Stomach (tissue), 8 donors: ENCODE measurements at regions not wholly inside any gene's neighbourhood (a gene's known extent, or its start where the extent isn't known, plus 50 kb on each side); places are given as distances from the start of the nearest gene placed in this dataset.

Experiments
- DNase-seq, 2 donors: peaks; one replicate each; pipeline versions ENCODE4 v3.0.0 to v3.0.0-alpha.2; 2013 to 2019
- H3K27ac ChIP-seq, 5 donors: fragments of 200-600 bp in 4 of 5; sonication (generic) in 4 of 5; one replicate each; pipeline ENCODE4 v1.5.1; 2013 to 2019; ENCODE audit warnings: mild to moderate bottlenecking in 1 of 5, moderate library complexity in 1 of 5
- H3K27me3 ChIP-seq, 3 donors: fragments of 200-600 bp; sonication (generic); one replicate each; pipeline ENCODE4 v1.5.1; 2017 to 2019; ENCODE audit warnings: mixed run types in 1 of 3
- H3K36me3 ChIP-seq, 4 donors: fragments of 200-600 bp; sonication (generic); 1 replicate in 3 of 4; 2 replicates in 1 of 4; pipeline ENCODE4 v1.5.1; 2016 to 2019
- H3K4me1 ChIP-seq, 4 donors: fragments of 200-600 bp; sonication (generic); one replicate each; pipeline ENCODE4 v1.5.1; 2016 to 2019
- H3K4me3 ChIP-seq, 4 donors: fragments of 200-600 bp; sonication (generic) in 3 of 4; one replicate each; pipeline ENCODE4 v1.5.1; 2016 to 2019; ENCODE audit warnings: mild to moderate bottlenecking in 1 of 4
- H3K9me3 ChIP-seq, 4 donors: fragments of 200-600 bp; sonication (generic); one replicate each; pipeline ENCODE4 v1.5.1; 2016 to 2019
- EP300 ChIP-seq: sonication (generic); formaldehyde crosslinking; IDR thresholded peaks from one replicate; pipeline ENCODE4 v1.6.1; 2017; ENCODE audit warnings: antibody characterized with exemption
- POLR2A ChIP-seq, 4 donors: fragments of 450-650 bp; IDR thresholded peaks; one replicate each; pipeline ENCODE4 v1.6.1; 2016; ENCODE audit warnings: antibody characterized with exemption in 4 of 4, control low read depth in 2 of 4, mild to moderate bottlenecking in 1 of 4, moderate library complexity in 1 of 4
- POLR2AphosphoS5 ChIP-seq, 3 donors: sonication (generic); formaldehyde crosslinking; IDR thresholded peaks; one replicate each; pipeline ENCODE4 v1.6.1; 2016; ENCODE audit warnings: antibody characterized with exemption in 3 of 3
- WGBS, 5 donors: extraction: QIAGEN DNeasy Blood & Tissue Kit in 3 of 5; methylation state at CpG; one replicate each; pipeline versions ENCODE4 v1.1.5 to v1.1.7; 2013 to 2018; 5-methylcytosine and 5-hydroxymethylcytosine counted together
- intact Hi-C: fragments of 100-400 bp; cut with DNase I; formaldehyde crosslinking; loops from one replicate; pipeline ENCODE4 v1.15.1; 2023; ENCODE audit warnings: low total_unique reads
- TF ChIP-seq, protein P1 (sequence below), 7 experiments: fragments of 450-650 bp in 4 of 7; fragments of 200-600 bp in 3 of 7; sonication (generic) in 3 of 7; IDR thresholded peaks; one replicate each; pipeline ENCODE4 v1.5.1; 2016 to 2019; ENCODE audit warnings: antibody characterized with exemption in 7 of 7, control low read depth in 2 of 7, mild to moderate bottlenecking in 1 of 7
- donor health status: healthy with polysubstance abuse.
- donor health status: Bipolar disorder and iron deficiency.
- donor health status: healthy.

DNA sequence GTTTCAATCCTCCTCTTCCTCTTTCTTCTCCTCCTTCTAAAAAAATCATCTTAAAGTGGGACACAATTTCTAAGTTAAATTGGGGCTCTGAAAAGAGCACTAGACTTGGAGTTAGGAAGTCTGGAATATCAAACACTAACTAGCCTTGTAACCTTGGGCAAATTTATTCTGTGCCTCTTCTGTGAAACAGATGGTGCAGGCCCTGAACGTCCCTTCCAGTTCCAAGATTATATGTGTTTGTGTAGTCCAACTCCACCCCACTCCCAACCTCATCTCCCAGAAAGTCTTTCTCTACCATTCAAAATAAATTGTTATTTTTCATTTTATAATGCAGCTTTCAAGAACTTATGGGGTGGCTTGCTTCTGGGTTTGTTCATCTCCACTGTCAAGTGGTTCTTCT is 630.0 kb downstream of the LMO4 start:
- WGBS, 5 donors = 34 to 57% (median 41%) methylated on average over 1 of the region's 1 CpG
- no peaks in the 10 kb centered on the region for H3K27me3 ChIP-seq
- DNase-seq = no peak
- TF ChIP-seq POLR2A (IDR thresholded peaks at IDR 0.05) (no peak), EP300 (no peak), POLR2AphosphoS5 (IDR thresholded peaks at IDR 0.05) (no peak)
- TF ChIP-seq, protein P1, sequence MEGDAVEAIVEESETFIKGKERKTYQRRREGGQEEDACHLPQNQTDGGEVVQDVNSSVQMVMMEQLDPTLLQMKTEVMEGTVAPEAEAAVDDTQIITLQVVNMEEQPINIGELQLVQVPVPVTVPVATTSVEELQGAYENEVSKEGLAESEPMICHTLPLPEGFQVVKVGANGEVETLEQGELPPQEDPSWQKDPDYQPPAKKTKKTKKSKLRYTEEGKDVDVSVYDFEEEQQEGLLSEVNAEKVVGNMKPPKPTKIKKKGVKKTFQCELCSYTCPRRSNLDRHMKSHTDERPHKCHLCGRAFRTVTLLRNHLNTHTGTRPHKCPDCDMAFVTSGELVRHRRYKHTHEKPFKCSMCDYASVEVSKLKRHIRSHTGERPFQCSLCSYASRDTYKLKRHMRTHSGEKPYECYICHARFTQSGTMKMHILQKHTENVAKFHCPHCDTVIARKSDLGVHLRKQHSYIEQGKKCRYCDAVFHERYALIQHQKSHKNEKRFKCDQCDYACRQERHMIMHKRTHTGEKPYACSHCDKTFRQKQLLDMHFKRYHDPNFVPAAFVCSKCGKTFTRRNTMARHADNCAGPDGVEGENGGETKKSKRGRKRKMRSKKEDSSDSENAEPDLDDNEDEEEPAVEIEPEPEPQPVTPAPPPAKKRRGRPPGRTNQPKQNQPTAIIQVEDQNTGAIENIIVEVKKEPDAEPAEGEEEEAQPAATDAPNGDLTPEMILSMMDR (IDR thresholded peaks at IDR 0.05) = no peak
- no peaks in the 10 kb centered on the region for H3K36me3 ChIP-seq
- intact Hi-C loops = no loop called here
- H3K27ac ChIP-seq = no peak overlapping the region
- no peaks in the 10 kb centered on the region for H3K9me3 ChIP-seq
- H3K4me1 ChIP-seq = peaks cover 0 to 6% (median 1%) of the 10 kb centered on the region in 4 donors
- no peak overlapping the region for H3K4me3 ChIP-seq

DNA sequence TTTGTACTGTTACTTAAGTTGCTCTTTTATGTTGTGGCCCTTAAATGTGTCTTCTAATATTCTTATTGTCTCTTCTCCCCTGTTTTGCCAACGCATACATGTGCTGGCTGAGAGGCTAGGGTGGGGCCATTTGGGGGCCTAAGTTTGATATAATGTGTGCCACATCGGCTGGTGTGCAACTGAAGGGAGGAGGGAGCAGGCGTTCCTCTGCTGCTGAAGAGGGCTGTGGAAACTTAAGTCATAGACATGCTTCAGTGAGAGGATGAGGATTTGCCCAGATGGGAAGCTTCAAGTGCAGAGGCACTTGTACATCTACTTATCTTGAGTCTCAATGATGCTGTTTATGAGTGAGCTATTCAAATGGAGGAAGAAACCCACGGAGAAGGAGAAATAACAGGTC is 630.6 kb downstream of the LMO4 start:
- peaks cover 0 to under 1% (median 0%) of the 10 kb centered on the region in 4 donors for H3K4me1 ChIP-seq
- H3K9me3 ChIP-seq = no peaks in the 10 kb centered on the region
- DNase-seq = no peak
- TF ChIP-seq EP300 (no peak), POLR2A (IDR thresholded peaks at IDR 0.05) (no peak), POLR2AphosphoS5 (IDR thresholded peaks at IDR 0.05) (no peak)
- TF ChIP-seq, protein P1 (IDR thresholded peaks at IDR 0.05) = no peak
- no peak overlapping the region for H3K27ac ChIP-seq
- intact Hi-C loops = no loop called here
- no peaks in the 10 kb centered on the region for H3K27me3 ChIP-seq
- no peaks in the 10 kb centered on the region for H3K36me3 ChIP-seq
- H3K4me3 ChIP-seq = no peak overlapping the region
- WGBS, 5 donors = 68 to 81% (median 80%) methylated on average over 4 of the region's 4 CpGs

DNA sequence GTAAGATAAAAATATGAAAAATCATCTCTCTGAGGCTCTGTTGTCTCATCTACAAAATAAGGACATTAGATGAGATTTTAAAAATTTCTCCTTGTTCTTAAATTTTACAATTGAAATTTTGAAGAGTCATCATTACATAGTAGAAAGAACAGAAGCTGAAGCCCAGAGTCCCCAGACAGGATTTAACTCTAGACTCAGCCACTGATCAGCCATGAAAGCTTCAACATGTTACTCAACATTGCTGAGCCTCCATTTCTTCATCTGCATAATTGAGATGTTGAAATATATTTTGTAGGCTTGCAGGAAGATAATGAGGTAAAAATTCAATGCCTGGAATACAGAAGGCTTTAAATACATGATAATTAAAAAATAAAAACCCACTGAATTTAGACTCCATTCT is 633.3 kb downstream of the LMO4 start:
- no peak overlapping the region for H3K27ac ChIP-seq
- H3K4me3 ChIP-seq = no peak overlapping the region
- intact Hi-C loops = no loop called here
- no peaks in the 10 kb centered on the region for H3K36me3 ChIP-seq
- no peak for TF ChIP-seq POLR2A (IDR thresholded peaks at IDR 0.05)
- TF ChIP-seq POLR2AphosphoS5 (IDR thresholded peaks at IDR 0.05) = no peak
- TF ChIP-seq EP300 = no peak
- DNase-seq = no peak
- no peaks in the 10 kb centered on the region for H3K9me3 ChIP-seq
- H3K27me3 ChIP-seq = no peaks in the 10 kb centered on the region
- H3K4me1 ChIP-seq = no peaks in the 10 kb centered on the region

DNA sequence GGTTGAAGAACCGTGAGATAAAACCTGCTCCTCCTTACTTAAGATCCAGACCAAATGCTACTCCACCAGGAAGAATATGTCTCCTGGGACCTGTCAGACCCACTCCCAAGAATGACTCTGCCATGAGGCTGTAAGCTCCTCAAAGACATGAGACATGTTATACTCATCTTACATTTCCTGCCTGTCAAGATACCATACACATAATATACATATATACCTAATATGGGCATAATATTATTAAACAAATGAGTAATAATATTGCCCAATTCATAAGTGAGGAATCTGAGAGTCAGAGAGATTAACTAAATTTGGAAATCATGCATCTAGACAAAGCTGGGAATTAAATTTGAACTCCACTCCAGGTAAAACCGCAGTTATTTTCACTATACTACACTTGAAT is 634.9 kb downstream of the LMO4 start:
- H3K27ac ChIP-seq = no peak overlapping the region
- H3K27me3 ChIP-seq = no peaks in the 10 kb centered on the region
- H3K36me3 ChIP-seq = no peaks in the 10 kb centered on the region
- 49 to 96% (median 73%) methylated on average over 2 of the region's 2 CpGs for WGBS, 5 donors
- TF ChIP-seq POLR2AphosphoS5 (IDR thresholded peaks at IDR 0.05) = no peak
- TF ChIP-seq, protein P1 (IDR thresholded peaks at IDR 0.05) = no peak
- TF ChIP-seq POLR2A (IDR thresholded peaks at IDR 0.05) = no peak
- TF ChIP-seq EP300 = no peak
- no peak overlapping the region for H3K4me3 ChIP-seq
- intact Hi-C loops = no loop called here
- H3K9me3 ChIP-seq = no peaks in the 10 kb centered on the region
- DNase-seq = no peak
- peaks cover 0 to 6% (median 4%) of the 10 kb centered on the region in 4 donors for H3K4me1 ChIP-seq

DNA sequence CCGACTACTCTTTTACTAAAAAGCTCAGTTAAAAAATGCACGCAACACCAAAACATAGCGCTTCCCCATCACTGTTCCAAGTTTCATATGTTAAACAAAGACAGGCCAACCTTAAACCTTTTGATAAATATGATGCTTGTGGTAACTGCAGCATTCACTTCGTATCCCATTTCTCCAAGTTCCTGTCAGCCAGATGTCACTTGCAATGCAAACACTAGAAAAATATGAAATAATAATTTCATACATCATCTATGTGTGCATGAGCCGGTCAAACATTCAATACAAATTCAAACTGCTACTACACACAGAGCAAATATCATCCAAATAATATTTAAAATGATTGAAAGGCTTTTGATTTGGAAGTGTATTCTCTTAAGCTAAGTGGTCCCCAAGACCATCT is 636.5 kb downstream of the LMO4 start:
- Histone ChIP-seq H3K4me1 (peaks cover 0 to 10% (median 6%) of the 10 kb centered on the region in 4 donors), H3K9me3 (no peaks in the 10 kb centered on the region), H3K4me3 (no peak overlapping the region), H3K36me3 (no peaks in the 10 kb centered on the region), H3K27ac (no peak overlapping the region), H3K27me3 (no peaks in the 10 kb centered on the region)
- DNase-seq = no peak
- TF ChIP-seq POLR2AphosphoS5 (IDR thresholded peaks at IDR 0.05) (no peak), EP300 (no peak), POLR2A (IDR thresholded peaks at IDR 0.05) (no peak)
- TF ChIP-seq, protein P1 (IDR thresholded peaks at IDR 0.05) = no peak
- WGBS, 5 donors = 87 to 92% (median 89%) methylated on average over 5 of the region's 5 CpGs
- intact Hi-C loops = no loop called here
